Right hindlimb (tissue), 1 donor: ENCODE measurements at regions not wholly inside any gene's neighbourhood (a gene's known extent, or its start where the extent isn't known, plus 50 kb on each side); places are given as distances from the start of the nearest gene placed in this dataset.
A peak's percentile ranks its signal among the peaks of the same experiment; 100 is the strongest.

ENCODE experiments used
- DNase-seq: peaks from one replicate; pipeline ENCODE4 v3.0.0-alpha.2; 2018

- no peak for DNase-seq
Observed at GRCh38 chrX:150127216-150127615, 188.9 kb upstream of the EOLA2 start.

- no peak for DNase-seq
Observed at GRCh38 chrX:150143721-150144440, 205.6 kb upstream of the EOLA2 start.

GRCh38 chrX:150146271-150146896 lies 208.1 kb upstream of the EOLA2 start:
- no peak for DNase-seq

GRCh38 chrX:150148749-150149672 lies 210.7 kb upstream of the EOLA2 start:
- DNase-seq = no peak

GRCh38 chrX:150150076-150150779 lies 211.9 kb upstream of the EOLA2 start:
- no peak for DNase-seq

- no peak for DNase-seq
Observed at GRCh38 chrX:150150780-150151125, 212.4 kb upstream of the MAMLD1 start.

GRCh38 chrX:150152036-150152435 lies 211.1 kb upstream of the MAMLD1 start:
- DNase-seq = no peak

GRCh38 chrX:150152546-150152945 lies 210.6 kb upstream of the MAMLD1 start:
- no peak for DNase-seq

GRCh38 chrX:150155436-150156035 lies 207.6 kb upstream of the MAMLD1 start:
- DNase-seq = peak; percentile 51

GRCh38 chrX:150156615-150157014 lies 206.5 kb upstream of the MAMLD1 start:
- DNase-seq = no peak

- DNase-seq = no peak
Observed at GRCh38 chrX:150157291-150157690, 205.8 kb upstream of the MAMLD1 start.

GRCh38 chrX:150158554-150159332 lies 204.4 kb upstream of the MAMLD1 start:
- no peak for DNase-seq

GRCh38 chrX:150159537-150159936 lies 203.6 kb upstream of the MAMLD1 start:
- DNase-seq = no peak

- DNase-seq = no peak
Observed at GRCh38 chrX:150160656-150161055, 202.5 kb upstream of the MAMLD1 start.

GRCh38 chrX:150161193-150161592 lies 201.9 kb upstream of the MAMLD1 start:
- DNase-seq = no peak

GRCh38 chrX:150162141-150162540 lies 201.0 kb upstream of the MAMLD1 start:
- no peak for DNase-seq

- DNase-seq = no peak
Observed at GRCh38 chrX:150163221-150163930, 199.7 kb upstream of the MAMLD1 start.

GRCh38 chrX:150163956-150164726 lies 199.0 kb upstream of the MAMLD1 start:
- DNase-seq = no peak

GRCh38 chrX:150164971-150165600 lies 198.0 kb upstream of the MAMLD1 start:
- no peak for DNase-seq
